ENCODE measurements at regions not wholly inside any gene's neighbourhood (a gene's known extent, or its start where the extent isn't known, plus 50 kb on each side); places are given as distances from the start of the nearest gene placed in this dataset.

GRCh38 chr10:91335147-91335546, 75.0 kb upstream of the HECTD2 start:
- H3K36me3 Mint-ChIP-seq (ENCODE audit: insufficient read depth) = no peaks in the 10 kb centered on the region
- no peak overlapping the region for H3K4me3 Mint-ChIP-seq
- ATAC-seq (replicated peaks) (no peak), DNase-seq (no peak)
- no peaks in the 10 kb centered on the region for H3K4me1 Mint-ChIP-seq (ENCODE audit: low read depth in 2 of 2)
- H3K27ac Mint-ChIP-seq = no peak overlapping the region
- H3K27me3 Mint-ChIP-seq = peaks cover 4 to 25% of the 10 kb centered on the region in 2 donors
- no peaks in the 10 kb centered on the region for H3K9me3 Mint-ChIP-seq

GRCh38 chr10:91339729-91340128, 70.4 kb upstream of the HECTD2 start:
- no peak for ATAC-seq (replicated peaks)
- Mint-ChIP-seq H3K4me3 (no peak overlapping the region), H3K4me1 (ENCODE audit: low read depth in 2 of 2) (no peaks in the 10 kb centered on the region)

GRCh38 chr10:91340613-91341362, 69.4 kb upstream of the HECTD2 start:
- H3K4me1 Mint-ChIP-seq (ENCODE audit: low read depth in 2 of 2) = no peaks in the 10 kb centered on the region
- no peaks in the 10 kb centered on the region for H3K9me3 Mint-ChIP-seq
- no peaks in the 10 kb centered on the region for H3K36me3 Mint-ChIP-seq (ENCODE audit: insufficient read depth)
- no peak overlapping the region for H3K27ac Mint-ChIP-seq
- no peak overlapping the region for H3K4me3 Mint-ChIP-seq
- H3K27me3 Mint-ChIP-seq = peaks cover 0 to 7% of the 10 kb centered on the region in 2 donors
- ATAC-seq (replicated peaks) = no peak
- no peak for DNase-seq

More at GRCh38 chr10:91339729-91340128, 70.4 kb upstream of the HECTD2 start:
- H3K27me3 Mint-ChIP-seq = peaks cover 0 to 13% of the 10 kb centered on the region in 2 donors
- H3K27ac Mint-ChIP-seq = no peak overlapping the region
- no peaks in the 10 kb centered on the region for H3K36me3 Mint-ChIP-seq (ENCODE audit: insufficient read depth)
- no peaks in the 10 kb centered on the region for H3K9me3 Mint-ChIP-seq
- no peak for DNase-seq

- ATAC-seq (replicated peaks) (no peak), DNase-seq (no peak)
- Mint-ChIP-seq H3K4me3 (no peak overlapping the region), H3K27ac (no peak overlapping the region), H3K27me3 (peaks cover 0 to 7% of the 10 kb centered on the region in 2 donors), H3K4me1 (ENCODE audit: low read depth in 2 of 2) (no peaks in the 10 kb centered on the region), H3K36me3 (ENCODE audit: insufficient read depth) (no peaks in the 10 kb centered on the region), H3K9me3 (no peaks in the 10 kb centered on the region)
Observed at GRCh38 chr10:91341686-91342085, 68.5 kb upstream of the HECTD2 start.

- Mint-ChIP-seq H3K27me3 (peaks cover 0 to 7% of the 10 kb centered on the region in 2 donors), H3K9me3 (no peaks in the 10 kb centered on the region)
- no peak for DNase-seq
Observed at GRCh38 chr10:91343010-91343409, 67.1 kb upstream of the HECTD2 start.

GRCh38 chr10:91344117-91344856, 65.9 kb upstream of the HECTD2 start:
- Mint-ChIP-seq H3K4me3 (no peak overlapping the region), H3K27me3 (peaks cover 0 to 6% of the 10 kb centered on the region in 2 donors), H3K27ac (no peak overlapping the region), H3K4me1 (ENCODE audit: low read depth in 2 of 2) (no peaks in the 10 kb centered on the region), H3K36me3 (ENCODE audit: insufficient read depth) (peaks cover 3% of the 10 kb centered on the region), H3K9me3 (no peaks in the 10 kb centered on the region)
- ATAC-seq (replicated peaks) = no peak
- no peak for DNase-seq

More at GRCh38 chr10:91343010-91343409, 67.1 kb upstream of the HECTD2 start:
- no peak for ATAC-seq (replicated peaks)
- no peak overlapping the region for H3K4me3 Mint-ChIP-seq
- H3K4me1 Mint-ChIP-seq (ENCODE audit: low read depth in 2 of 2) = no peaks in the 10 kb centered on the region
- no peak overlapping the region for H3K27ac Mint-ChIP-seq
- H3K36me3 Mint-ChIP-seq (ENCODE audit: insufficient read depth) = peaks cover 3% of the 10 kb centered on the region

- Mint-ChIP-seq H3K27me3 (peaks cover 0 to 6% of the 10 kb centered on the region in 2 donors), H3K4me3 (no peak overlapping the region)
Observed at GRCh38 chr10:91345716-91346115, 64.4 kb upstream of the HECTD2 start.

GRCh38 chr10:91347529-91347928, 62.6 kb upstream of the HECTD2 start:
- no peak for ATAC-seq (replicated peaks)
- Mint-ChIP-seq H3K27ac (no peak overlapping the region), H3K4me3 (no peak overlapping the region), H3K4me1 (ENCODE audit: low read depth in 2 of 2) (no peaks in the 10 kb centered on the region), H3K27me3 (peaks cover 0 to 6% of the 10 kb centered on the region in 2 donors), H3K36me3 (ENCODE audit: insufficient read depth) (peaks cover 3% of the 10 kb centered on the region), H3K9me3 (no peaks in the 10 kb centered on the region)
- DNase-seq = no peak

More at GRCh38 chr10:91345716-91346115, 64.4 kb upstream of the HECTD2 start:
- ATAC-seq (replicated peaks) = no peak
- no peak overlapping the region for H3K27ac Mint-ChIP-seq
- no peak for DNase-seq
- peaks cover 3% of the 10 kb centered on the region for H3K36me3 Mint-ChIP-seq (ENCODE audit: insufficient read depth)
- H3K9me3 Mint-ChIP-seq = no peaks in the 10 kb centered on the region
- no peaks in the 10 kb centered on the region for H3K4me1 Mint-ChIP-seq (ENCODE audit: low read depth in 2 of 2)

- Mint-ChIP-seq H3K4me1 (ENCODE audit: low read depth in 2 of 2) (no peaks in the 10 kb centered on the region), H3K4me3 (no peak overlapping the region), H3K9me3 (no peaks in the 10 kb centered on the region), H3K27ac (no peak overlapping the region), H3K36me3 (ENCODE audit: insufficient read depth) (peaks cover 3% of the 10 kb centered on the region), H3K27me3 (peaks cover 10 to 13% of the 10 kb centered on the region in 2 donors)
- no peak for DNase-seq
- no peak for ATAC-seq (replicated peaks)
Observed at GRCh38 chr10:91349381-91349780, 60.8 kb upstream of the HECTD2 start.

GRCh38 chr10:91350651-91351081, 59.5 kb upstream of the HECTD2 start:
- H3K27me3 Mint-ChIP-seq = peaks cover 20 to 25% of the 10 kb centered on the region in 2 donors
- H3K27ac Mint-ChIP-seq = no peak overlapping the region
- DNase-seq (no peak), ATAC-seq (replicated peaks) (no peak)
- H3K9me3 Mint-ChIP-seq = no peaks in the 10 kb centered on the region
- H3K4me1 Mint-ChIP-seq (ENCODE audit: low read depth in 2 of 2) = no peaks in the 10 kb centered on the region
- H3K36me3 Mint-ChIP-seq (ENCODE audit: insufficient read depth) = peaks cover 3% of the 10 kb centered on the region
- H3K4me3 Mint-ChIP-seq = no peak overlapping the region

GRCh38 chr10:91352760-91353159, 57.4 kb upstream of the HECTD2 start:
- peaks cover 36 to 42% of the 10 kb centered on the region in 2 donors for H3K27me3 Mint-ChIP-seq
- H3K36me3 Mint-ChIP-seq (ENCODE audit: insufficient read depth) = no peaks in the 10 kb centered on the region
- ATAC-seq (replicated peaks) (no peak), DNase-seq (no peak)
- no peak overlapping the region for H3K4me3 Mint-ChIP-seq
- H3K4me1 Mint-ChIP-seq (ENCODE audit: low read depth in 2 of 2) = no peaks in the 10 kb centered on the region
- H3K27ac Mint-ChIP-seq = no peak overlapping the region
- no peaks in the 10 kb centered on the region for H3K9me3 Mint-ChIP-seq

- H3K36me3 Mint-ChIP-seq (ENCODE audit: insufficient read depth) = no peaks in the 10 kb centered on the region
- H3K4me3 Mint-ChIP-seq = no peak overlapping the region
- H3K27me3 Mint-ChIP-seq = peaks cover 35 to 47% of the 10 kb centered on the region in 2 donors
- no peak for ATAC-seq (replicated peaks)
- H3K27ac Mint-ChIP-seq = no peak overlapping the region
- H3K9me3 Mint-ChIP-seq = no peaks in the 10 kb centered on the region
- H3K4me1 Mint-ChIP-seq (ENCODE audit: low read depth in 2 of 2) = no peaks in the 10 kb centered on the region
- DNase-seq = no peak
Observed at GRCh38 chr10:91354166-91355075, 55.7 kb upstream of the HECTD2 start.

- Mint-ChIP-seq H3K36me3 (ENCODE audit: insufficient read depth) (no peaks in the 10 kb centered on the region), H3K4me3 (no peak overlapping the region), H3K4me1 (ENCODE audit: low read depth in 2 of 2) (no peaks in the 10 kb centered on the region), H3K9me3 (no peaks in the 10 kb centered on the region), H3K27ac (no peak overlapping the region), H3K27me3 (peaks cover 42 to 62% of the 10 kb centered on the region in 2 donors)
- DNase-seq (no peak), ATAC-seq (replicated peaks) (no peak)
Observed at GRCh38 chr10:91355998-91356397, 54.1 kb upstream of the HECTD2 start.

All from effector memory CD8-positive, alpha-beta T cell (primary cell).